CD4-positive, CD25-positive, alpha-beta regulatory T cell (primary cell): ENCODE measurements at regions not wholly inside any gene's neighbourhood (a gene's known extent, or its start where the extent isn't known, plus 50 kb on each side); places are given as distances from the start of the nearest gene placed in this dataset.

Source experiments
- ATAC-seq, 2 donors: fragments of 150-1000 bp; cut with Tn5 transposase; one replicate each; pipeline ENCODE4 v1.10.0; 2021; ENCODE audit warnings: low read depth in 2 of 2, moderate number of reproducible peaks in 2 of 2, moderate library complexity in 1 of 2
- DNase-seq, 3 donors: peaks; one replicate each; pipeline versions ENCODE4 v3.0.0 to v3.0.0-alpha.2; 2012 to 2022; ENCODE audit warnings: mixed read lengths in 1 of 3
- H3K27ac ChIP-seq: one replicate; pipeline ENCODE4 v1.7.0; 2013; ENCODE audit warnings: mild to moderate bottlenecking, low read length; ENCODE audit not compliant: insufficient read depth, poor library complexity, severe bottlenecking
- H3K27me3 ChIP-seq: one replicate; pipeline ENCODE4 v1.7.0; 2013; ENCODE audit warnings: low read length; ENCODE audit not compliant: control insufficient read depth, insufficient read depth
- H3K36me3 ChIP-seq: one replicate; pipeline ENCODE4 v1.7.0; 2013; ENCODE audit warnings: mild to moderate bottlenecking, low read length, moderate library complexity; ENCODE audit not compliant: control insufficient read depth, insufficient read depth
- H3K4me1 ChIP-seq: 2 replicates; pipeline ENCODE4 v1.7.0; 2013; ENCODE audit warnings: mild to moderate bottlenecking, low read length; ENCODE audit not compliant: insufficient read depth, control insufficient read depth, poor library complexity, severe bottlenecking
- H3K4me3 ChIP-seq: one replicate; pipeline ENCODE4 v1.7.0; 2013; ENCODE audit warnings: low read depth, mild to moderate bottlenecking, low read length, moderate library complexity
- H3K9me3 ChIP-seq, 2 experiments: 1 replicate in 1 of 2; 2 replicates in 1 of 2; pipeline ENCODE4 v1.7.0; 2013; ENCODE audit warnings: low read length in 2 of 2, mild to moderate bottlenecking in 1 of 2, moderate library complexity in 1 of 2; ENCODE audit not compliant: control insufficient read depth in 2 of 2
- H3K27ac Mint-ChIP-seq, 3 donors: one replicate each; pipeline ENCODE4 v1.8.0; 2020 to 2022; ENCODE audit warnings: mild to moderate bottlenecking in 3 of 3, mixed read lengths in 3 of 3, moderate library complexity in 2 of 3
- H3K27me3 Mint-ChIP-seq: one replicate; pipeline ENCODE4 v1.8.0; 2022; ENCODE audit warnings: mild to moderate bottlenecking, mixed read lengths
- H3K36me3 Mint-ChIP-seq: one replicate; pipeline ENCODE4 v1.8.0; 2020; ENCODE audit warnings: mixed read lengths
- H3K4me1 Mint-ChIP-seq, 4 donors: one replicate each; pipeline ENCODE4 v1.8.0; 2020 to 2022; ENCODE audit warnings: mixed read lengths in 4 of 4, mild to moderate bottlenecking in 1 of 4
- H3K4me3 Mint-ChIP-seq, 4 donors: one replicate each; pipeline ENCODE4 v1.8.0; 2020 to 2022; ENCODE audit warnings: mild to moderate bottlenecking in 4 of 4, mixed read lengths in 4 of 4, moderate library complexity in 3 of 4
- H3K9me3 Mint-ChIP-seq, 7 donors: one replicate each; pipeline ENCODE4 v1.8.0; 2020 to 2022; ENCODE audit warnings: mixed read lengths in 7 of 7, mild to moderate bottlenecking in 3 of 7, moderate library complexity in 2 of 7

- Mint-ChIP-seq H3K9me3 (peaks cover 0 to 2% (median 0%) of the 10 kb centered on the region in 7 donors), H3K27me3 (peaks cover 4% of the 10 kb centered on the region), H3K36me3 (no peaks in the 10 kb centered on the region), H3K27ac (no peak overlapping the region), H3K4me3 (no peak overlapping the region), H3K4me1 (peaks cover 0 to 4% (median 2%) of the 10 kb centered on the region in 4 donors)
- ATAC-seq = no peak
- Histone ChIP-seq H3K9me3 (no peaks in the 10 kb centered on the region), H3K36me3 (no peaks in the 10 kb centered on the region), H3K27me3 (peaks cover 2% of the 10 kb centered on the region), H3K27ac (no peak overlapping the region), H3K4me3 (no peak overlapping the region), H3K4me1 (no peaks in the 10 kb centered on the region)
- no peak for DNase-seq
Observed at GRCh38 chr10:62719061-62719460, 85.5 kb upstream of the ADO start.

DNA sequence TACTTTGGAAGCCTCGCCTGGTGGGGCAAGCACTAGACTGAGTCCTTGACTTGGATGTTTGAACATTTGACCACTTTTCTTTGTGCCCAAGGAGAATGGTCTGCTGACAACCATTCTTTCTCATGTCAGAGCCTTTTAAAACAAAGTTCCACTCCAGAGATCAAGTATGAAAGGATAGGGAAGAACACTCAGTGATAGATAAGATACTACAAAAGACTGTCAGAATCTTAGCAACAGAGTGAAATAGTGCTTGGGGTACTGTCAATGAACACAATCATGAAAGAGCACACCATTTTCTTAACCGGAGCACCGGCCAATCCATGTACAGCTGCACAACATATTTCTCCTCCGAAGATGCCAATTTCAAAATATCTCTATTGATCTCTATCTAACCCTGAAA lies 82.8 kb upstream of the ADO start:
- no peak for ATAC-seq
- no peak for DNase-seq
- H3K4me3 Mint-ChIP-seq = no peak overlapping the region
- no peaks in the 10 kb centered on the region for H3K27me3 Mint-ChIP-seq
- H3K27me3 ChIP-seq = peaks cover 2% of the 10 kb centered on the region
- no peak overlapping the region for H3K27ac Mint-ChIP-seq
- no peaks in the 10 kb centered on the region for H3K4me1 ChIP-seq
- no peaks in the 10 kb centered on the region for H3K36me3 ChIP-seq
- no peaks in the 10 kb centered on the region for H3K9me3 ChIP-seq
- H3K36me3 Mint-ChIP-seq = no peaks in the 10 kb centered on the region
- H3K4me1 Mint-ChIP-seq = peaks cover 0 to 4% (median 0%) of the 10 kb centered on the region in 4 donors
- no peak overlapping the region for H3K27ac ChIP-seq
- no peak overlapping the region for H3K4me3 ChIP-seq
- peaks cover 0 to 2% (median 0%) of the 10 kb centered on the region in 7 donors for H3K9me3 Mint-ChIP-seq

DNA sequence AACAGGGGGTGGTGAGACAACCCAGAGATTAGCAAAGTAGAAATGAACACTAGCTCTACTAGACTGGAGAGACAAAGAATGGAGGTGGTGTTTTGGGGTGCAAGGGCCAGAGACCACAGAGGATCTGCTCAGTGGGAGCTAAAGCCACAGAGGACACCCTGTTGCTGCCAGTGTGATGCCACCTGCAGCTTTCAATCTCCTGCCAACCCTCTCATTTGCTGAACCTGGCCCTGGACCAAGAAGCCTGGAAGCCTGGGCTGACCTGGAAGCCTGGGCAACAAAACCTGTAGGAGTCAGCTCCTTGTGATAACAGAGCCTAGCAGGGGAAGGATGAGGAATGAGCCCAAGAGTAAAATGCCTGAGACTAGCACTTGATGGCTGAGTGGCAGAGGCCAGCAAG lies 81.1 kb upstream of the ADO start:
- Histone ChIP-seq H3K36me3 (no peaks in the 10 kb centered on the region), H3K27me3 (no peaks in the 10 kb centered on the region), H3K9me3 (no peaks in the 10 kb centered on the region), H3K27ac (no peak overlapping the region), H3K4me3 (no peak overlapping the region), H3K4me1 (no peaks in the 10 kb centered on the region)
- ATAC-seq (no peak), DNase-seq (no peak)
- H3K4me3 Mint-ChIP-seq = no peak overlapping the region
- H3K4me1 Mint-ChIP-seq = peaks cover 0 to 4% (median 0%) of the 10 kb centered on the region in 4 donors
- no peaks in the 10 kb centered on the region for H3K27me3 Mint-ChIP-seq
- H3K27ac Mint-ChIP-seq = no peak overlapping the region
- H3K36me3 Mint-ChIP-seq = no peaks in the 10 kb centered on the region
- H3K9me3 Mint-ChIP-seq = peaks cover 0 to 2% (median 0%) of the 10 kb centered on the region in 7 donors

GRCh38 chr10:62724465-62724864 lies 80.1 kb upstream of the ADO start:
- Histone ChIP-seq H3K36me3 (no peaks in the 10 kb centered on the region), H3K4me3 (no peak overlapping the region), H3K27ac (no peak overlapping the region), H3K4me1 (no peaks in the 10 kb centered on the region), H3K27me3 (no peaks in the 10 kb centered on the region), H3K9me3 (no peaks in the 10 kb centered on the region)
- Mint-ChIP-seq H3K27me3 (peaks cover 4% of the 10 kb centered on the region), H3K9me3 (peaks cover 0 to 2% (median 0%) of the 10 kb centered on the region in 7 donors), H3K36me3 (no peaks in the 10 kb centered on the region), H3K27ac (no peak overlapping the region), H3K4me3 (no peak overlapping the region), H3K4me1 (peaks cover 0 to 4% (median 1%) of the 10 kb centered on the region in 4 donors)
- DNase-seq (no peak), ATAC-seq (no peak)

DNA sequence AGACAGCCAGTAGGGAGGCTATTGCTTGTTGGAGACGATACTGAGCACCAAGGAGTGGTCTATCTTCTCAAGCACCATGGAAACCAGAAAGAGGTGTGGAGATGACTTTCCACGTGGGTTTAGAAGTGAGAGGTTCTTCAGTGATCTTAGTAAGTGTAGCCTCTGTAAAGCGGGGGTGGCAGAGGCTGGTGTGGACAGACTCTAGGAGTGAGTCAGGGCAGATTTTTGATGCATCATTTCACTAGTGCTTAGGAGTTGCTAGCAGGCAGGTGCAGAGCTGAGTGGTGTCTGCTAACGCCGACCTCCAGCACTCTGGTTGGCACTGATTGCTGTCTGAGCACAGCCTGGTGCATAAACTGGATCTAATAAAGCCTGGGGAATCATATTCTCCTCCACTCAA lies 78.4 kb upstream of the ADO start:
- no peak for ATAC-seq
- Histone ChIP-seq H3K9me3 (no peaks in the 10 kb centered on the region), H3K27me3 (peaks cover 3% of the 10 kb centered on the region)

GRCh38 chr10:62726638-62727037 lies 77.9 kb upstream of the ADO start:
- Mint-ChIP-seq H3K9me3 (peaks cover 0 to 2% (median 0%) of the 10 kb centered on the region in 7 donors), H3K27me3 (peaks cover 10% of the 10 kb centered on the region), H3K27ac (peak overlapping the region in 1 of 3 donors; percentile 15), H3K4me1 (peaks cover 0 to 7% (median 4%) of the 10 kb centered on the region in 4 donors), H3K4me3 (no peak overlapping the region), H3K36me3 (no peaks in the 10 kb centered on the region)
- ATAC-seq = no peak
- H3K27ac ChIP-seq = no peak overlapping the region
- H3K27me3 ChIP-seq = peaks cover 3% of the 10 kb centered on the region
- H3K9me3 ChIP-seq = no peaks in the 10 kb centered on the region
- DNase-seq = no peak
- no peaks in the 10 kb centered on the region for H3K36me3 ChIP-seq
- no peaks in the 10 kb centered on the region for H3K4me1 ChIP-seq
- no peak overlapping the region for H3K4me3 ChIP-seq

More for the DNA sequence above, 78.4 kb upstream of the ADO start:
- Mint-ChIP-seq H3K27ac (peak overlapping the region in 2 of 3 donors; percentile 15 to 28), H3K4me3 (no peak overlapping the region), H3K27me3 (peaks cover 6% of the 10 kb centered on the region), H3K4me1 (peaks cover 0 to 4% (median 1%) of the 10 kb centered on the region in 4 donors), H3K9me3 (peaks cover 0 to 2% (median 0%) of the 10 kb centered on the region in 7 donors), H3K36me3 (no peaks in the 10 kb centered on the region)
- DNase-seq = peak in 1 of 3 donors; percentile 22
- H3K27ac ChIP-seq = no peak overlapping the region
- no peaks in the 10 kb centered on the region for H3K36me3 ChIP-seq
- no peak overlapping the region for H3K4me3 ChIP-seq
- H3K4me1 ChIP-seq = no peaks in the 10 kb centered on the region

- DNase-seq (no peak), ATAC-seq (no peak)
- no peak overlapping the region for H3K4me3 Mint-ChIP-seq
- Histone ChIP-seq H3K4me1 (peaks cover 9% of the 10 kb centered on the region), H3K27me3 (peaks cover 3% of the 10 kb centered on the region), H3K9me3 (no peaks in the 10 kb centered on the region), H3K4me3 (no peak overlapping the region), H3K27ac (no peak overlapping the region), H3K36me3 (no peaks in the 10 kb centered on the region)
- H3K27ac Mint-ChIP-seq = no peak overlapping the region
- peaks cover 4 to 18% (median 9%) of the 10 kb centered on the region in 4 donors for H3K4me1 Mint-ChIP-seq
- peaks cover 0 to 2% (median 0%) of the 10 kb centered on the region in 7 donors for H3K9me3 Mint-ChIP-seq
- H3K27me3 Mint-ChIP-seq = peaks cover 10% of the 10 kb centered on the region
- H3K36me3 Mint-ChIP-seq = no peaks in the 10 kb centered on the region
Observed at GRCh38 chr10:62727934-62728333, 76.6 kb upstream of the ADO start.

DNA sequence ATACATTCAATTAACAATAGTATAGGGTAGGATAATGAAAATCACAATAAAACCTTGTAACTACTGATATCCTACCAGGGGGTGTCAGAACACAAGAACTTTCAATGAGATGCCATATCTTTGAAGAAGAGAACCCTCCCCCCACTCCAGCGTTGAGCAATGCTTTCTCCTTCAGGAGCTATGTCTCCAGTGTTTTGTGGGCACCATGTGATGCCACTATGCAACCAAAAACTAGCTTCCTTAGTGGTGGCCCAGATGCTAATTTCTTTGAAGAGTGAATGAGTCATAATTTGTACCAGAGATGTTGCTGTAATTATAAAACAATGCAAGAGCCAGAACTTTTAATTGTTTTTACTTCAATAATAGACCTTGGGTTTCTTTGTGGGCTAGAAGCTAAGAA lies 76.0 kb upstream of the ADO start:
- peaks cover 0 to 2% (median 0%) of the 10 kb centered on the region in 7 donors for H3K9me3 Mint-ChIP-seq
- no peak for DNase-seq

More for the DNA sequence above, 76.0 kb upstream of the ADO start:
- H3K4me1 ChIP-seq = peaks cover 15% of the 10 kb centered on the region
- no peak overlapping the region for H3K27ac Mint-ChIP-seq
- peaks cover 10% of the 10 kb centered on the region for H3K27me3 Mint-ChIP-seq
- no peaks in the 10 kb centered on the region for H3K36me3 Mint-ChIP-seq
- peaks cover 3% of the 10 kb centered on the region for H3K27me3 ChIP-seq
- no peaks in the 10 kb centered on the region for H3K9me3 ChIP-seq
- no peak overlapping the region for H3K27ac ChIP-seq
- H3K4me1 Mint-ChIP-seq = peaks cover 4 to 22% (median 15%) of the 10 kb centered on the region in 4 donors
- no peaks in the 10 kb centered on the region for H3K36me3 ChIP-seq
- no peak overlapping the region for H3K4me3 ChIP-seq
- ATAC-seq = no peak
- H3K4me3 Mint-ChIP-seq = no peak overlapping the region
